Left colon (tissue), 2 donors: ENCODE measurements at regions not wholly inside any gene's neighbourhood (a gene's known extent, or its start where the extent isn't known, plus 50 kb on each side); places are given as distances from the start of the nearest gene placed in this dataset.
"Not testable (repeated sequence)": the region's sequence is repeated elsewhere in the genome, so short reads cannot be mapped to it uniquely, and the experiment has no call there.

Source experiments
- ATAC-seq: fragments of 200-7000 bp; cut with Tn5 transposase; one replicate; pipeline ENCODE4 v1.9.1; 2020; ENCODE audit warnings: mild to moderate bottlenecking, moderate library complexity
- DNase-seq, 2 donors: peaks; one replicate each; pipeline ENCODE4 v3.0.0-alpha.2; 2020
- intact Hi-C, 2 donors: fragments of 100-400 bp; cut with DNase I in 1 of 2; cut with micrococcal nuclease in 1 of 2; formaldehyde crosslinking; loops; one replicate each; pipeline versions ENCODE4 v1.11.2 to v1.14.0; 2022; cut with DNase I, micrococcal nuclease
- donor health status: DM: no; HTN: no; CAD: no.
- donor health status: DM: yes; HTN: yes; CAD: no.

DNA sequence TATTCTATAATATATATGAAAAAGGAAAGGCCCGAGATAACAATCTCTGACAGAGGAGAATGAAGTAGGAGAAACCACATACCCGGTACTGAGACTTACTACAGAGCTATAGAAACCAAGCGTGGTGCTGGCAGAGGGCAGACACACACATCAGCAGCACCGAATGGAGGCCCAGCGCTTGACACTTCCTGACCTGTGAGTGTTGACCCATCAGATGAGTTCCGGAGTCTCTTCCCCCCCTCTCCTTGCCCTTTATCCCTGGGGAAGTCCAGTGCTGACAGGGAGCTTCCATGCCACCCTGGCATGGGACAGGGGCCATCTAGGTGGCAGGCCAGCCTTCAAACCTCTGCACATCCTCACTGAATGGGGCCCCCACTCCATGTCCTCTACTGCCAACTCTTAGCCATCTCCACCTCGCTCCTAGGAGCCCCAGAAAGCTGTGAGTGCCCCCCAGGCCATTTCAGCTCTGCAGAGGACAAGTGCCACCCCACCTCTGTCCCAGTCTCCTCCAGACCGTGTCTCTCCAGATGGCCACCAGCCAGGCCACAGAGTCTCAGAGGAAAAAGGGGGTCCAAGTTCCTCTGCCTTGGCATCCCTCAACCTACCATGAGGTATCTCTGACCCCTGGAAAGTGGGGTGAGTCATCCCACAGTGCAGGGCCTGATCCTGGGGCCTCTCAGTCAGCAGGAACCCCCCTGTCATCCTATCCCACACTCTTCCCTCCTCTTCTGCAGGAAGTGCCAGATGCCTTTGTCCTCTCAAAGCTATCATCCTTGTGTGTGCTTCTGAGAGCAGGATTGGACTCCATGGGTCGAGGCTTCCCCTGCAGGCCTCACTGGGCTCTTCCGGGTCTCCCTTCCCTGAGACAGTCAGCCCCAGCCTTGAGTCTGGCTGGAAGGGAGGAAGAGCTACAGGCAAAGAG lies 116.5 kb upstream of the ALDH1A3 start:
- intact Hi-C loops: no loop called here
- DNase-seq (peak in 1 of 2 donors; percentile 19), ATAC-seq (no peak)

GRCh38 chr15:100763835-100764750 lies 115.5 kb upstream of the ALDH1A3 start:
- ATAC-seq (no peak), DNase-seq (peak in 1 of 2 donors; percentile 19)
- intact Hi-C loops: no loop called here

GRCh38 chr15:100764778-100765466 lies 114.7 kb upstream of the ALDH1A3 start:
- intact Hi-C loops: no loop called here
- ATAC-seq: no peak
- DNase-seq: no peak

DNA sequence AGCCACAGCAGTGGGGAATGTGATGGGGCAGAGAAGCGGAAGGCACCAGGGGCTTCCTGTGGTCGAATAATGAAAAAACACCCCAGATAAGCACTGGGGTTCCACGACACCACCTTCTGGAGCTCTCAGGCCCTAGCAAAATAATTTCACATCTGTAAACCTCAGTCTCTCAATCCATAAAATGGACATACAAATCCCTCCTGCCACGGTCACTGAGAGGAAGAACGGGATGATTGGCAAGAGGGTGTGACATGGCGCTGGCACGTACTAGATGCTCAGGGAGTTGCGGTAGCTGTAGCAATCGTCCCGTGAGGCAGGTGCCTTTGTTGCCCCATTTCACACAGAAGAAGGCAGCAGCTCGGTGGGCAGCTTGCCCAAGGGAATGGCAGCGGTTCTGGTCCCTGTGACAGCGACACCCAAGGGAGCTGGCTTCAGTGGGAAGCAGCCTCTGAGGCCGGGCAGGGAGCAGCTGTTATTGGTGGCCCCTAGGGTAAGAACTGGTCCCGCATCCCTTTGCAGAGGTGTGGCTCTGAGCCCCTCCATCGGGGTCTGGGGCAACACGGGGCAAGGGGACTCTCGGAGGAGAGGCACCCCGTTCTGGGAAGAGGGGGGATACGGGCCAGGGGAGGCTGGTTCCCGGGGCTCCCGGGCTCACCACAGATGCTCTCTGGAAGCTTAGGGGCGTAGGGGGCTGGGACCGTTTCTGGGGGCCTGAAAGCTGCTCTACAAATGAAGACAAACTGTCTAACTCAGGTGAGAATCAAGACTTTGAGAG lies 114.0 kb upstream of the ALDH1A3 start:
- ATAC-seq (no peak), DNase-seq (peak in 1 of 2 donors; percentile 18)
- intact Hi-C loops: no loop called here

- peak in 1 of 2 donors; percentile 16 for DNase-seq
- intact Hi-C loops: no loop called here
- no peak for ATAC-seq
Measured at GRCh38 chr15:100766243-100767000, 113.2 kb upstream of the ALDH1A3 start.

DNA sequence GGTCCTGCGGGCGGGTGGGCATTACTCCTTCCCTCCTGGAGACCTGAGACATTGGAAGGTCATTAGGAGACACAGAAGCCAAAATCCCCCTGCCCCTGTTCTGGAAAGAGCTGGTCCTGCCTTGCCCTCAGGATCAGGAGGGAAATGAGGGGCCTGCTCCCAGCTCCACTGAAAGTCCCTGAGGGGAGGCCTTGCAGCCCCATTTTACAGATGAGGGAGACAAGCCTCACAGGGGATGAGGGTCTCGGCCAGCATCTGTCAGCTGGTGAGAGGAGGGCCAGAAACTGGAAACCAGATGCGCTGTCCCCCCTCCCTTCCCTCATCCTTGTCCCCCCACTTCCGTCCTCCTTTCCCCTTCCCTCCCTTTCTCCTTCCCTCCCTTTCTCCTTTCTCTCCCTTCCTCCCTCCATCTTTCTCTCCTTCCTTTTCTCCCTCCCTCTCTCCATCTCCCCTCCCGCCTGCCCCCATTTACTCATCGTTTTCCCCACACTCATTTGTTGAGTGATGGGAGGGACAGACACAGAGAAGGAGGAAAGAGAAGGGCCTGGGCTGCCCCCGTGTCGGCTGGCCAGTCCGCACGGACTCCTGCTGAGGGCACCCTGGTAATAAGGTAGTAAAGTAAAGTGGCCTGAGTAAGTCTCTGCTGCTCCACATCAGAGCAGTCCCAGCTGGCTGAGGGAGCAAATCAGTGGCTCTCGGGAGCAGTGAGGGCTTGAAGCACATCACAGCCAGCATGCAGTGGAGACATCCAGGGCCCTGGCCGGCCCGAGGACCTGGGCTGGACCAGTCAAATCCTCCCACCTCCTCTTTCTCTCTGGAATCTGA lies 112.4 kb upstream of the ALDH1A3 start:
- intact Hi-C loops: no loop called here

DNA sequence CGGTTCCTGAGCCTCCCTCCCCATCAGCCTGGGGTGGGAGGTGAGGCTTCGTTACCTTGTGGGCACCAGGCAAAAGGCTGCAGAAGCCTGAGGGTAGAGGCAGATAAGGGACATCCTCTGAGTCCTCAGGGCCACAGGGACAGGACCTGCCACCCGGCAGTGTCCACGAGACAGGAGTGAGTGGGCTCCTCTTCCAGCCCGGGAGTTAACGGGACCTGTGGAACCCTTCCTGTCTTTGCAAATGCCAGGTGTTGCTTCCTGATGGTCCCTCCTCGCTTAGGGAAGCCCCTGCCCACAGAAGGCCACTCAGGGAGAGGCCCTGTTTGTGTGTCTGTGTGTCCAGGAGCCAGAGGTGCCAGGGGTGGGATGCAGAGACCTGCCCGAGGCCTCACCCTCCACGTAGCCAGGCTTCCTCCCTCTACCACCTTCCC lies 111.1 kb upstream of the ALDH1A3 start:
- DNase-seq (peak in 1 of 2 donors; percentile 16), ATAC-seq (no peak)
- intact Hi-C loops: no loop called here

More for the DNA sequence above, 112.4 kb upstream of the ALDH1A3 start:
- DNase-seq (no peak), ATAC-seq (no peak)

GRCh38 chr15:100769043-100769974 lies 110.3 kb upstream of the ALDH1A3 start:
- DNase-seq (peak in 1 of 2 donors; percentile 9), ATAC-seq (no peak)
- intact Hi-C loops: no loop called here

DNA sequence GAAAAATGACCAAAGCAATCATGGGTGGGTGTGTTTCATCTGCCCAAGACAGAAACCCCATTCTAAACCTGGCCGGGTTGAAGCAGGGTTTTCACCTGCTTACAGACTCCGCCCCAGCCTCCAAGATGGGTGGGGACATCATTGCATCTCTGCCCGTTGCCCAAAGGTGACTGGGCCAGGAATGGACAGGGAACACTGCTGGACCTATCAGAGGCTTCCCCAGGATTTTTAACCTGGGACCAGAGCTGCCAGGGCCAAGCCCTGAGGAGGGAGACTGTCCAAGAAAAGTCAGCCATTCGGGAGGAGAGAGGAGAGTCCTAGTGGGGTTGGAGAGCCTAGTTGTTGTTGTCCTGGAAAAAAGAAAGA lies 109.7 kb upstream of the ALDH1A3 start:
- peak in 1 of 2 donors; percentile 16 for DNase-seq
- intact Hi-C loops: no loop called here
- no peak for ATAC-seq

- DNase-seq (peak in 1 of 2 donors; percentile 15), ATAC-seq (no peak)
- intact Hi-C loops: no loop called here
Measured at GRCh38 chr15:100770661-100771584, 108.7 kb upstream of the ALDH1A3 start.

DNA sequence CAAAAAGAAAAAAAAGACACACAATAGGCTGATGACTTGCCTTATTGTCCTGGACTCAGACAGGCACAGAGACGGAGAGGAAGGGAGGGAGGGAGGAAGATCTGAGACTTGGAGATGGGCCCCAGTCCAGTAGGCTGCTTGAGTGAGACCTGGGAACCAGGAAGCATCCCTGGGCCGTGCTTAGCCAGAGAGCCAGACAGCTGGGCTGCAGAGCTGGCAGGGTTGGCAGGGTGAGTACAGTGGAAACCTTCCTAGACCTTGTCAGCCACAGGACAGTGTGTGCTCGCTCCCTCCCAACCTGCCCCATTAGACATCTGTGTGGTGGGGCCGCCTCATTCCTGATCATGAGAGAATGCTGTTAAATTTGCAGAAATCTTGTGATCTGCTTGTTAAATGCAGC lies 107.9 kb upstream of the ALDH1A3 start:
- no peak for DNase-seq
- ATAC-seq: no peak
- intact Hi-C loops: no loop called here

DNA sequence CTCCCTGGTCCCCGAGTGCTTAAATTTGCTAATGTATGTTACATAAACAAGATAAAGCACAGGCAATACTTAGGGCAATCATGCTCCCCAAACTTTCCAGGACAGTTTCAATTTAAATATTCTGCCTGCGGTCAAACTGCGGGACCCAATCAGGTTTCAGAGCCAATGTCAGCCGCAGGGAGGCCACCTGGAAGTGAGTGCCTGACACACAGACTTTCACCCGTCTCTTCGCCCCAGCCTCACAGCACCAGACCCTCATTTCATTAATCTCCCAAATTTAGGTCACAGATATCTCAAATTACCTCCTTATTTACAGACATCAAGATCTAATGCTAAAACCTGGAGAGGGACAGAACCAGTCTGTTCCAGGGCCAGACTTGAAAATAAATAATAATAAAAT lies 107.2 kb upstream of the ALDH1A3 start:
- DNase-seq (no peak), ATAC-seq (no peak)
- intact Hi-C loops: no loop called here

DNA sequence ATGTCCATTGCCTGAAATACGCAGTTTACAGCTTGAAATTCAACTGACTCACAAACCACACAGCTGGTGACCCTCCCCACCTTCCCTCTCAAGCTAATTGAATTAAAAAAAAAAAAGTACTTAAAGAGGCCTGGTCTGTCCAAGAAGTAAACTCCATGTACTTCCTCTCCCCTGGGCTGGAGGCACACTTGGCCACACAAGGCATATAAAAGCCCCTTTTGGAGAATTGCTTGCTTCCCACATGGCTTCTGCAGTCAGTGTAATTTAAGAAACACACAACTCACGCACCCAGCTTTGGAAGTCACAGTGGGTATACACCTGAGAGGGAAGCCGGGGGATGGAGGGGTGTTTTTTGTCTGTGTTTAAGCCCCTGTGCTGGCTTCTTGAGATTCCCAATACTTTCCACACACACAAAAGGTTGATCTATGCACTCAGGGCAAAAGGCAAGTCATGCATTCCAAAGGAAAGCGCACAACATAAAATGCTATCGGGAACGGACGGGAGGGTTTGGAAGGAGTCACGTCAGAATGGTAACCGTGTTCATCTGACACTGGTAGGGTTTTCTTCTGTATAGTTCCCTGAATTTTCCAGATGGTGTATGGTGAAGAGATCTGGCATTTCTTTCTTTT lies 106.6 kb upstream of the ALDH1A3 start:
- intact Hi-C loops: no loop called here
- ATAC-seq (no peak), DNase-seq (no peak)

DNA sequence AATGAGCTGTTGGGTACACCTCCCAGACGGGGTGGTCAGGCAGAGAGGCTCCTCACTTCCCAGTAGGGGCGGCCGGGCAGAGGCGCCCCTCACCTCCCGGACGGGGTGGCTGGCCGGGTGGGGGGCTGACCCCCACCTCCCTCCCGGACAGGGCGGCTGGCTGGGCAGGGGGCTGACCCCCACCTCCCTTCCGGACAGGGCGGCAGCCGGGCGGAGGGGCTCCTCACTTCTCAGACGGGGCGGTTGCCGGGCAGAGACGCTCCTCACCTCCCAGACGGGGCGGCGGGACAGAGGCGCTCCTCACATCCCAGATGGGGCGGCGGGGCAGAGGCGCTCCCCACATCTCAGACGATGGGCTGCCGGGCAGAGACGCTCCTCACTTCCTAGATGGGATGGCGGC lies 105.6 kb upstream of the ALDH1A3 start:
- peak in 1 of 2 donors; percentile 12 for DNase-seq
- intact Hi-C loops, ATAC-seq: not testable (repeated sequence)
